Fibroblast of villous mesenchyme (primary cell): ENCODE measurements at regions not wholly inside any gene's neighbourhood (a gene's known extent, or its start where the extent isn't known, plus 50 kb on each side); places are given as distances from the start of the nearest gene placed in this dataset.

ENCODE experiments used
- DNase-seq: peaks from one replicate; pipeline ENCODE4 v3.0.0-alpha.2; 2010; ENCODE audit warnings: low read depth
- H3K4me3 ChIP-seq: 2 replicates; pipeline ENCODE4 v1.5.1; 2011; ENCODE audit warnings: low read depth, mild to moderate bottlenecking, low read length
- TF ChIP-seq, protein P1 (sequence below): IDR thresholded peaks from 2 replicates; pipeline ENCODE4 v1.5.1; 2012; ENCODE audit warnings: low read depth, mild to moderate bottlenecking, low read length; ENCODE audit not compliant: insufficient read depth

DNA sequence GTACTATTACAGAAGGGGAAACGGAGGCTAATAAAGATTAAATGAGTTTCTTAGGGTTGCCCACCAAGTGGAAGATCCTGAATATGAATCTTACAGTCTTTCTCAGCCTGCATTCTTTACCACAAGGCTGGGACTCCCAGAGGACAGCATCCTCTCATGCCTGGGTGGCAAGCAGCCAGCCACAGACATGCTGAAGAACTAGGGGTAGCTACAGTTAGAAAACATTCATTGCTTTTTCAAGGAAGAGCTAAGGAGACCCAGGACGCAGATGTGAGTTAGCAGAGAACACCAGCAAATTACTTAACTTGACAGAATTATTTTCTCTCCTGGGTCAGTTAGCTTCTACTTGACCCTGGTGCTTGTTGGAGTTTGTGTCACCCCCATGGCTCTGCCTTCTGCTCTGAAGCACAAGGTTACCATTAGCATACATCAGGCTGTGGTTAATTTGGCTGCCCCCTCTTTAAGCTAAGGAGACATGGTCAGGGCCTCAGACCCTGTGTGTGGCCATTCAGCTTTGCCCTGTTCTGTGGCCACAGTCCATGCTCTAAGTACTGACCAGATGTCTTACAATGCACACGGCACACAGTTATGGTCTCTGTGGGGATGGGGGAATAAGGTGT lies 132.3 kb upstream of the TNP1 start:
- TF ChIP-seq, protein P1, sequence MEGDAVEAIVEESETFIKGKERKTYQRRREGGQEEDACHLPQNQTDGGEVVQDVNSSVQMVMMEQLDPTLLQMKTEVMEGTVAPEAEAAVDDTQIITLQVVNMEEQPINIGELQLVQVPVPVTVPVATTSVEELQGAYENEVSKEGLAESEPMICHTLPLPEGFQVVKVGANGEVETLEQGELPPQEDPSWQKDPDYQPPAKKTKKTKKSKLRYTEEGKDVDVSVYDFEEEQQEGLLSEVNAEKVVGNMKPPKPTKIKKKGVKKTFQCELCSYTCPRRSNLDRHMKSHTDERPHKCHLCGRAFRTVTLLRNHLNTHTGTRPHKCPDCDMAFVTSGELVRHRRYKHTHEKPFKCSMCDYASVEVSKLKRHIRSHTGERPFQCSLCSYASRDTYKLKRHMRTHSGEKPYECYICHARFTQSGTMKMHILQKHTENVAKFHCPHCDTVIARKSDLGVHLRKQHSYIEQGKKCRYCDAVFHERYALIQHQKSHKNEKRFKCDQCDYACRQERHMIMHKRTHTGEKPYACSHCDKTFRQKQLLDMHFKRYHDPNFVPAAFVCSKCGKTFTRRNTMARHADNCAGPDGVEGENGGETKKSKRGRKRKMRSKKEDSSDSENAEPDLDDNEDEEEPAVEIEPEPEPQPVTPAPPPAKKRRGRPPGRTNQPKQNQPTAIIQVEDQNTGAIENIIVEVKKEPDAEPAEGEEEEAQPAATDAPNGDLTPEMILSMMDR = no peak
- DNase-seq = no peak
- no peak overlapping the region for H3K4me3 ChIP-seq

DNA sequence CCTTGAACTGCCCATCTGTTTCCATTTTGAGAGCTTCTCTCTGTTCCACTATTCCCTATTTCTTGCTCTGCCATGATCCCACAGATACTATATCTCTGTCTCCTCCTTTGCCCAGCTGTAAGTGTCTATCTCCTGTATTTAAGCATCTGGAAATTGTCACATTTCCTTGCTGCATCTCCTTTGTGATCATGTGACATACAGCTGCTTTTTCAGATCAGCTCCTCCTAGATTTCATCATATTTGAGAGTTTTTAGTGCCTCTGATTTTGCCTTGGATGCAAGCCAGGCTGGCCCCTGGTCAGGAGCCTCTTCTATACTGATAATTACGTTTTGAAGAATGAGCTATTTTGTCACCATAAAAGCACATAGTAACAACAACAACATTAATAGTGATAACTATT lies 131.7 kb upstream of the TNP1 start:
- no peak overlapping the region for H3K4me3 ChIP-seq
- peak; percentile 80 for DNase-seq
- TF ChIP-seq, protein P1 = no peak

DNA sequence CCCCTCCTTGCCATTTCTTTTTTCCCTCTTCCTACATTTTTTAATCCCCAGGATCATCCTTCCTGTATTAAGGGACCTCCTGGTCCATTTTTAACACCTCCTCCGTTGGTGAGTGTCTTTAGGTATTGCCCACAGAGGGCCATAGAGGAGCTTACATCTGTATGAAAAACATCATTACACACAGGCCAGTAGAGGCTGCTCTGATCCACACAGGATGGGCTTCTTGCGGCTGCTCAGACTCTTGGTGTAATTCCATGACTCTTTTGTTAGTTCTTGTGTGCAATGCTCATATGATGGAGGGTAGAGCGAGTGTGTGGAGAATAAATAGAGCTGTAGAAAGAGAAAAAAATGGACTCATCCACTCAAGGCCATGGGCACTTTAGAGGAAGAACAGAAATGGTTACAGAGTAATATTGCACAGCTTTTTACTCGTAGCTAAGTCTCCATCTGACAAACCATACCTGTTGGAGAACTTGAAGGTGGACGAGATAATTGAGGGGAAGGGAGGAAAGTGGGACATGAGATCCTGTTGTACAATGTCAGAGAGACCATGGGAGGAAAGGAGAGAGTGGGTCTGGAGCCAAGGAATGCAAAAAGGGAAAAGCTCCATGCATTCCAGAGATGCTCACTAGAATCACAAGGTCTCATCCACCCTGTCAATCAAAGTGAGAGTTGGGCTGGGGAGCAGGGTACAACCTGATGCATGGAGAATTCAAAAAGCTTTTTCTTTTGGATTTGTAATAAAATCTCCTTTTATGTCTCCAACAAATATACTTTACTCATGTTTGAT lies 129.7 kb upstream of the TNP1 start:
- TF ChIP-seq, protein P1 = peak; percentile 44
- H3K4me3 ChIP-seq = no peak overlapping the region
- DNase-seq = peak; percentile 44

DNA sequence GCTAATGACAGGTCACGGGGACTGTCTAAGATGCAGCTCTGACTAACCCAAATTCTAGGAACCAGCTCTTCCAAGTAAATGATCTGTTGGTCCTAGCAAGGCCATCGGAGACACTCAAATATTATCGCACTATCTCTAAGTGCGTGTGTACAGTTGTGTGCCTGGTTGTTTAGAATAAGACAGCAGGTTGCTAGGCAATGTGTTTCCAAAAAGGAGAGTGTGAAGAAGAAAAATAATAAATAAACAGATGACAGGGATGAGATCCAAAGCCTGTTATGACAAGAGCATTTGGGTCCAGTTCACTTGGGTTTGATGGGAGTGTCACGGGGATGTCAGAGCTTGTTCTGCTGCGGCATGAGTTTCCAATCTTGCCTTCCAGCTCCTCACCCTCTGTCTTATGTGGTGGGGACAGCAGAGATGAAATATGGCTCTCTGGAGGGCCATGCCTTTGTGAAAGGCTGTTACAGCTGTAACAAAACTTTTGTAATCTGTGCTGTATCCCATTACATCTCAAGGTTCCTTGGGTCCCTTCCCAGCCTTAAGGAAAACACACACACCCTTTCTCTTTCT lies 127.5 kb upstream of the TNP1 start:
- DNase-seq = no peak
- TF ChIP-seq, protein P1 = no peak
- no peak overlapping the region for H3K4me3 ChIP-seq

DNA sequence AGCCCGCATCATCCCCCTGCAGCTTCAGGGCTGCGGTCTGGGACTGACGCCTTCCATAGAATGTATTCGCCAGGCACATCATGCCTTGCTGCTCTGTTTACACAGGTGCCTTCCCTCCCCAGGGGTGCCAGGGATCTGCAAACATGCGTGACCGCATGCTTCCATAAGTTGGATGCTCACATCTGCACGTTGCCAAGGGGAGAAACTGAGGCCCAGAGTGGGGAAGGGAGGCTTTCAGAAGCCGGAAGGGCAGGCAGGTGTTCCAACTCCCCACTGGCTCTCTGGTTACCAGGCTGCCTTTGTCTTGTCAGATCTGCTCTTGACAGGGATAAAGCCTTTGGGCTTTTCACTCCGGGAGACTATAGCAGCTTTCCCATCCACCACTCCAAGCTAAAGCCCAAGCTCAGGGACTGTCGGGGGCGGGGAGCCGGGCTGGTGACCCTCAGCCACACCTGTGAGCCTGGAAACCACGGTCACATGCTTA lies 125.8 kb upstream of the TNP1 start:
- H3K4me3 ChIP-seq = no peak overlapping the region
- TF ChIP-seq, protein P1 = no peak

DNA sequence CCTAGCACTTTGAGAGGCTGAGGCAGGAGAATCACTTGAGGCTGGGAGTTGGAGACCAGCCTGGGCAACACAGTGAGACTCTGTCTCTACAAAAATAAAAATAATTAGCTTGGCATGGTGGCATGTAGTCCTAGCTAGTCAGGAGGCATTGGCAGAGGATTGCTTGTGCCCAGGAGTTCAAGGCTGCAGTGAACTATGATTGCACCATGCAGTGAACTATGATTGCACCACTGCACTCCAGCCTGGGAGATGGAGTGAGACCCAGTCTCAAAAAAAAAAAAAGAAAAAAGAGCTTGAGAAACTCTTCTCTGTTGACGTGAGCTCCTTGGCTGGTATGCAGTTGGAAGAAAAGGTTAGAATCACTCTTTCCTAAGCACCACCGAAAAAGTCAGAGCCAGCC lies 125.1 kb upstream of the TNP1 start:
- H3K4me3 ChIP-seq = no peak overlapping the region
- no peak for DNase-seq
- TF ChIP-seq, protein P1 = no peak

More for the DNA sequence above, 125.8 kb upstream of the TNP1 start:
- DNase-seq = no peak
